Suprapubic skin (tissue), 3 donors: ENCODE measurements at regions not wholly inside any gene's neighbourhood (a gene's known extent, or its start where the extent isn't known, plus 50 kb on each side); places are given as distances from the start of the nearest gene placed in this dataset.

Source experiments
- POLR2A ChIP-seq, 2 donors: fragments of 450-650 bp; IDR thresholded peaks; one replicate each; pipeline ENCODE4 v1.6.1; 2017; ENCODE audit warnings: antibody characterized with exemption in 2 of 2, mild to moderate bottlenecking in 2 of 2, moderate library complexity in 2 of 2
- TF ChIP-seq, protein P1 (sequence below), 2 donors: fragments of 200-600 bp in 1 of 2; fragments of 450-650 bp in 1 of 2; sonication (generic) in 1 of 2; IDR thresholded peaks; one replicate each; pipeline ENCODE4 v1.5.1; 2016 to 2019; ENCODE audit warnings: antibody characterized with exemption in 2 of 2, mild to moderate bottlenecking in 1 of 2, moderate library complexity in 1 of 2

DNA sequence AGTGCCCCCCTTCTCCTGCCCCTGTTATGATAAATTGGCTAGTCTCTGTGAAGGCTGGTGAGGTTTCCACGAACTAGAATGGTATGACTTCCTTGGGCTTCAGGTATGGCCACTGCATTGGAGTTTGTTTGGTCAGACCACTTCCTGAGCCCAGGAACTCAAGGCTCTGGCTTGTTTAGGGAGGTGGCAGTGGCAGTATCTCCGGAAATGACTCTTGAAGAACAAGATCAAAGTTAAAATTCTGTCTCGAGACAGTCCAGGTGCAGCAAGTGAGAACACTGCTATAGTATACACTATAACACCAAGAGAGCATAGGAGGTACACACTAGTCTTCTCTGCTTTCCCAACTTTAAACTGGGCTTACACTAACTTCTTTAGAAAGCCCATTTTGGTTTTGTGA, 309.1 kb downstream of the KLF12 start:
- TF ChIP-seq, protein P1, sequence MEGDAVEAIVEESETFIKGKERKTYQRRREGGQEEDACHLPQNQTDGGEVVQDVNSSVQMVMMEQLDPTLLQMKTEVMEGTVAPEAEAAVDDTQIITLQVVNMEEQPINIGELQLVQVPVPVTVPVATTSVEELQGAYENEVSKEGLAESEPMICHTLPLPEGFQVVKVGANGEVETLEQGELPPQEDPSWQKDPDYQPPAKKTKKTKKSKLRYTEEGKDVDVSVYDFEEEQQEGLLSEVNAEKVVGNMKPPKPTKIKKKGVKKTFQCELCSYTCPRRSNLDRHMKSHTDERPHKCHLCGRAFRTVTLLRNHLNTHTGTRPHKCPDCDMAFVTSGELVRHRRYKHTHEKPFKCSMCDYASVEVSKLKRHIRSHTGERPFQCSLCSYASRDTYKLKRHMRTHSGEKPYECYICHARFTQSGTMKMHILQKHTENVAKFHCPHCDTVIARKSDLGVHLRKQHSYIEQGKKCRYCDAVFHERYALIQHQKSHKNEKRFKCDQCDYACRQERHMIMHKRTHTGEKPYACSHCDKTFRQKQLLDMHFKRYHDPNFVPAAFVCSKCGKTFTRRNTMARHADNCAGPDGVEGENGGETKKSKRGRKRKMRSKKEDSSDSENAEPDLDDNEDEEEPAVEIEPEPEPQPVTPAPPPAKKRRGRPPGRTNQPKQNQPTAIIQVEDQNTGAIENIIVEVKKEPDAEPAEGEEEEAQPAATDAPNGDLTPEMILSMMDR (IDR thresholded peaks at IDR 0.05) = no peak
- TF ChIP-seq POLR2A (IDR thresholded peaks at IDR 0.05) = no peak
